HAP-1 (cell line): ENCODE measurements at regions not wholly inside any gene's neighbourhood (a gene's known extent, or its start where the extent isn't known, plus 50 kb on each side); places are given as distances from the start of the nearest gene placed in this dataset.

Experiments
- DNase-seq, 2 experiments: peaks; one replicate each; pipeline ENCODE4 v3.0.0-alpha.2; 2016 to 2020; ENCODE audit warnings: low spot score in 2 of 2
- H3K27me3 ChIP-seq: fragments of 250-450 bp; sonication (Bioruptor Pico); 2 replicates; pipeline ENCODE4 v1.5.1; 2020; ENCODE audit warnings: low read depth, mild to moderate bottlenecking, moderate library complexity
- H3K36me3 ChIP-seq: fragments of 250-450 bp; sonication (Bioruptor Pico); replicated peaks from 2 replicates; pipeline ENCODE4 v1.5.1; 2020; ENCODE audit warnings: mild to moderate bottlenecking
- H3K4me1 ChIP-seq: fragments of 250-450 bp; sonication (Bioruptor Pico); 2 replicates; pipeline ENCODE4 v1.5.1; 2020; ENCODE audit warnings: mild to moderate bottlenecking
- H3K4me3 ChIP-seq: fragments of 250-450 bp; sonication (Bioruptor Pico); 2 replicates; pipeline ENCODE4 v1.5.1; 2020; ENCODE audit warnings: mild to moderate bottlenecking, moderate library complexity
- H3K9me3 ChIP-seq: fragments of 250-450 bp; sonication (Bioruptor Pico); 2 replicates; pipeline ENCODE4 v1.5.1; 2020; ENCODE audit warnings: mild to moderate bottlenecking, moderate library complexity
- in situ Hi-C: fragments of 300-500 bp; cut with MboI; formaldehyde crosslinking; loops from 3 replicates; pipeline ENCODE4 v1.14.3; 2020; ENCODE audit warnings: low sequenced_read_pairs, inconsistent platforms, mixed read lengths

- no peak for DNase-seq
- in situ Hi-C loops: no loop called here
- no peaks in the 10 kb centered on the region for H3K4me1 ChIP-seq
- H3K4me3 ChIP-seq: no peak overlapping the region
- no peaks in the 10 kb centered on the region for H3K36me3 ChIP-seq
- H3K9me3 ChIP-seq: no peaks in the 10 kb centered on the region
- H3K27me3 ChIP-seq: no peaks in the 10 kb centered on the region
Observed at GRCh38 chr6:106757267-106757666, 127.9 kb downstream of the QRSL1 start.

GRCh38 chr6:106754215-106754614 lies 124.8 kb downstream of the QRSL1 start:
- Histone ChIP-seq H3K4me1 (no peaks in the 10 kb centered on the region), H3K9me3 (no peaks in the 10 kb centered on the region), H3K4me3 (no peak overlapping the region), H3K36me3 (no peaks in the 10 kb centered on the region), H3K27me3 (no peaks in the 10 kb centered on the region)
- no peak for DNase-seq
- in situ Hi-C loops: no loop called here

- no peak for DNase-seq
- Histone ChIP-seq H3K4me1 (no peaks in the 10 kb centered on the region), H3K9me3 (no peaks in the 10 kb centered on the region), H3K27me3 (no peaks in the 10 kb centered on the region), H3K36me3 (no peaks in the 10 kb centered on the region), H3K4me3 (no peak overlapping the region)
- in situ Hi-C loops: no loop called here
Observed at GRCh38 chr6:106752641-106753040, 123.3 kb downstream of the QRSL1 start.

DNA sequence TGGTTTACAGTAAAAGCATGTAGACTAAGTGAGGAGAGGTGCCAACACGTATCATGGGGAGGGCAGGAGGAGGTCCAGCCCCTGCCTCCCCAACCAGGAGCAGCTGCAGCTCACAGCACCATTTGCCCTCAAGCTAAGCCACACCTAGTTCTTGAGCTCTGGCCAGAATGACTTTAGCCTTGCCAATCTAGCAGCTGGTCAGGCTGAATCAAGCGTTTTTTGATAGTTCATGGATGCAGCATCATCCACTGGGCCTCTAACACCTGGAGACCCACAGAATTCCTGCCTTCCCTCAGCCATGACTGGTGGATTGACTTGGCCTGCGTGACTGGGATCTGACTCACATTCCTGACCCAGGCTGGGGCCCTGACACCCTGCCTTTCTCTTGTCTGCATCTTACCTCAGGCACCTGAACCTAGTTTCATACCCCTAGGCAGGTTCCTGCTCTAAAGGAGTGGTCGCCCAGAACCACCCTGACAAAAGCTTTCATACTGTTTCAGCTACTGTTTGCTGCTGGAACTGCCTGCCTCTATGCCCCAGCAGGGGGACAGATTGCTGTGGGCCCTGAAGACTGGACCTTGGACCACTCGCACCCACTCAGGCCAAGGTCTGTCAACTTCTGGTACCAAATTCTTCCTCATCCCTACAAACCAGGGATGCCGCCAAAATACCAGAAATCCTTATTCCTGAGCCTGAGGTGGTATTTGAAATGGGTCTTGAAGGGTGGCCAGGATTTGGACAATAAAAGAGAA lies 122.3 kb downstream of the QRSL1 start:
- Histone ChIP-seq H3K9me3 (no peaks in the 10 kb centered on the region), H3K27me3 (no peaks in the 10 kb centered on the region), H3K4me1 (no peaks in the 10 kb centered on the region), H3K4me3 (no peak overlapping the region), H3K36me3 (no peaks in the 10 kb centered on the region)
- in situ Hi-C loops: no loop called here
- no peak for DNase-seq

GRCh38 chr6:106750946-106751345 lies 121.6 kb downstream of the QRSL1 start:
- no peaks in the 10 kb centered on the region for H3K36me3 ChIP-seq
- in situ Hi-C loops: no loop called here
- H3K27me3 ChIP-seq: no peaks in the 10 kb centered on the region
- H3K4me3 ChIP-seq: no peak overlapping the region
- H3K9me3 ChIP-seq: no peaks in the 10 kb centered on the region
- no peak for DNase-seq
- H3K4me1 ChIP-seq: no peaks in the 10 kb centered on the region

GRCh38 chr6:106750142-106750918 lies 121.0 kb downstream of the QRSL1 start:
- in situ Hi-C loops: no loop called here
- no peak for DNase-seq
- no peaks in the 10 kb centered on the region for H3K4me1 ChIP-seq
- H3K9me3 ChIP-seq: no peaks in the 10 kb centered on the region
- no peak overlapping the region for H3K4me3 ChIP-seq
- no peaks in the 10 kb centered on the region for H3K36me3 ChIP-seq
- no peaks in the 10 kb centered on the region for H3K27me3 ChIP-seq

DNA sequence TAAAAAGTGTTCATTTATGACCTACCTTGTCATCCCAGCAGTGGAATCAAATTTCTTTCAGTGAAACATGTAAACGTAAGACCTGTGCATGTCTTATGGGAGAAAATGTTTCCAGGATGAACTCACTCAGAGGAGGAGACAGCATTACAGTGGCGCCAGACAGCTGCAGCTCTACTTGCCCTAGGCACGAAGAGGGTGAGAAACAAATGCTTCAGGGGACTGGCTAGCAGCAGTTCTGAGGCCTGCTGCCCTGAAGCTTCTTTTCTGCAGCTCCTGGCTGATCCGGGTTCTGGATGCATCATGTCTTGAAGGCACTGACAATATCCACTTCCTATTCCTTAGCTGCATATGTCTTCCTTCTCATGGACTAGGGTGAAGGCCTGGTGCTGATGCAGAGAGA lies 120.2 kb downstream of the QRSL1 start:
- no peak for DNase-seq
- Histone ChIP-seq H3K9me3 (no peaks in the 10 kb centered on the region), H3K36me3 (no peaks in the 10 kb centered on the region), H3K27me3 (no peaks in the 10 kb centered on the region), H3K4me1 (no peaks in the 10 kb centered on the region), H3K4me3 (no peak overlapping the region)
- in situ Hi-C loops: no loop called here

DNA sequence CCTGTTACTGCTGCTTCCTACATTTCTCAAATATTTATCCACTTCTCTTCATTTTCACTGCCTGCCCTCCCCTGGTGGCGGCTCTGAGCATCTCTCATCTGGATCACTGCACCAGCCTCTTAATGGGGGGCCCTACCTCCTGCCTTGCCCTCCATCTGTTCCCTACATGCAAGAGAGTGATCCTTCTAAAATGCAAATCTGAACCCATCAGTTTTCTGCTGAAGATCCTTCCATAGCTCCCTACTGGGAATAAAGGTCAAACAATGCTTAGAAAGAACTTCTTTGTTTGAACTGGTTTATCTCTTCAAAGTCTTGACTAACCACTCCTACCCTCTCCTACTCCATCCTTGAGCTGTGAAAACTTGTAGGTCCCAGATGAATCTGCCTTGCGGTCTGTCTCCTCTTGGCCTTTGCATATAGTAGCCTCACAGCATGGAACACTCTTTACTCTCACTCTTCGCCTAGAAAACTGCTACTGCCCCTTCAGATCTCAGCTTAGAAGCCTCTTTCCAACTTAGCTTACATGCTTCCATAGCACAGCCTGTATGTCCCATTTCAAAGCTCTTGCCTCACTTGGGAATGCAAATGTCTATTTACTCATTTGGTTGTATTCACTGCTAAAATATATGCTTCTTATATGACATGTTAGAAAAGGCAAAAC lies 119.3 kb downstream of the QRSL1 start:
- peaks cover under 1% of the 10 kb centered on the region; the same call in 1 of the 2 replicates for H3K9me3 ChIP-seq
- no peaks in the 10 kb centered on the region for H3K4me1 ChIP-seq
- H3K27me3 ChIP-seq: no peaks in the 10 kb centered on the region
- H3K36me3 ChIP-seq: no peaks in the 10 kb centered on the region
- in situ Hi-C loops: no loop called here
- DNase-seq: no peak
- H3K4me3 ChIP-seq: no peak overlapping the region

DNA sequence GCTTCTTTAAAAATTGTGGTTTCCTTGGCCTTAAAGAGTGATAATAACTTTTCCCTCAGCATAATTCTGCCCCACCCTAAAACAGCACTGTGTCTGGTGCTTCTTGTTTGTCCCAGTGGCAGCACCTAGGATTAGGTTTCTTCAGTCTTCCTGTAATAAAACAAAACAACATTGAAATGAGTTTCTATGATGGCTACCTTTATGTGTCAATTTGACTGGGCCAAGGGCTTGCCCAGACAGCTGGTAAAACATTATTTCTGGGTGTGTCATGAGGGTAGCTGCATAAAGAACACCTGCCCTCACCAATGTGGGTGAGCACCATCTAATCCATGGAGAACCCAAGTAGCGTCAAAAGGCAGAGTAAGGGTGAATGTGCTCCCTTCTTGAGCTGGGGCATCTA lies 117.8 kb downstream of the QRSL1 start:
- DNase-seq: no peak
- H3K4me1 ChIP-seq: no peaks in the 10 kb centered on the region
- no peaks in the 10 kb centered on the region for H3K27me3 ChIP-seq

DNA sequence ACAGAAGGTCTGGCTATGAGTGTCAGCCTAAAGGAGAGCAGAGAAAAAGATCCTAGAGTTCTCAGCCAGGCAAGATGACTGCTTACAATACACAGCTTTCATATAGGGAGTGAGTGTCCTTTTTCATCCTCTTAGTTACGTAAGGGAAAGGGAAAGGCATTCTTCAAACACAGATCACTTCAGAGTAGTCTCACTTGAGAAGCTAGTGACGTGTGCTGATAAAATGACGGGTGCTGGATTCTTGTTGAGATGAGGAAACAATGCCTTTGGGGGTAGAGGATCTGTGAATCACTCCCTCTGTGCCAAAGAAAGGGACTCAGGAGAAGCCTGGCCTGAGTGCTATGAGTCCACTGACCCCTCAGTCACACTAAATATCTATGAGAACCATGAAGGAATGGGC lies 117.3 kb downstream of the QRSL1 start:
- Histone ChIP-seq H3K4me1 (no peaks in the 10 kb centered on the region), H3K4me3 (no peak overlapping the region)

More for the DNA sequence above, 117.8 kb downstream of the QRSL1 start:
- in situ Hi-C loops: no loop called here
- no peak overlapping the region for H3K4me3 ChIP-seq
- H3K9me3 ChIP-seq: peaks cover 5% of the 10 kb centered on the region; the same call in 1 of the 2 replicates
- H3K36me3 ChIP-seq: no peaks in the 10 kb centered on the region

DNA sequence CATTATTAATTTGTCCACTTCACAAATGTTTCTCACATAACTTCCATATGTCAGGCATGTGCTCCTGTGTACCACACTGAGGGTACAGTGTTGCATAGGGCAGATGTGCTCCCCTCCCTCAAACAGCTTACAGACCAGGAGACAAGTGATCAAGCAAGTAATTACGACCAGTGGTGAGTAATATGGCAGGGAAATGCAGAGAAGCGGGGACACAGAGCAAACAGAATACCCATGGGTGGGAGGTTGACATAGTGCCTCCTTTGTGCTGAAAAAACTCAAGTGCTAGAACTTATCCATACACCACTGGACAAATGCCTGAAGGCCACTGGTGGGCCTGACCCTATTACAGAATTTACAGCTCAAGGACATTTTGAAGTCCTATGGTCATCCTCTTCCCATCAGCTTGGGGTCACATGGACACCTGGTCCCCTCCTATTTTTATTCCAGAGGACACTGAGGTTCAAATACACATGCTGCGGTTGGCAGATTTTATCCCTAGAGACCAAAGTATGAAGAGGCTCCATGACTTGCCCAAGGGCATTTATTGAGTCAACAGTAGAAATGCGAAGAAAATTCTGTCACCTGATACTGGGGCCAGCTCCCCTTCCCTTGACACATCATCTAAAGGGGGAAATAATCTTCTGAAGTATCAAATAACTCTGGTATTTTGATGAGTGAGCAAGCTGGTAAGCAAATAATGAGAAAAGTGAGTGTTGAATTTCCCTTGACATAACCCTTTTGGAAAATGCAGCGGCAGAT lies 116.6 kb downstream of the QRSL1 start:
- in situ Hi-C loops: no loop called here
- Histone ChIP-seq H3K27me3 (no peaks in the 10 kb centered on the region), H3K4me1 (no peaks in the 10 kb centered on the region), H3K36me3 (no peaks in the 10 kb centered on the region), H3K4me3 (no peak overlapping the region), H3K9me3 (peaks cover 5% of the 10 kb centered on the region; the same call in 1 of the 2 replicates)
- DNase-seq: no peak

More for the DNA sequence above, 117.3 kb downstream of the QRSL1 start:
- H3K36me3 ChIP-seq: no peaks in the 10 kb centered on the region
- H3K9me3 ChIP-seq: peaks cover 5% of the 10 kb centered on the region; the same call in 1 of the 2 replicates
- no peaks in the 10 kb centered on the region for H3K27me3 ChIP-seq
- in situ Hi-C loops: no loop called here
- no peak for DNase-seq

DNA sequence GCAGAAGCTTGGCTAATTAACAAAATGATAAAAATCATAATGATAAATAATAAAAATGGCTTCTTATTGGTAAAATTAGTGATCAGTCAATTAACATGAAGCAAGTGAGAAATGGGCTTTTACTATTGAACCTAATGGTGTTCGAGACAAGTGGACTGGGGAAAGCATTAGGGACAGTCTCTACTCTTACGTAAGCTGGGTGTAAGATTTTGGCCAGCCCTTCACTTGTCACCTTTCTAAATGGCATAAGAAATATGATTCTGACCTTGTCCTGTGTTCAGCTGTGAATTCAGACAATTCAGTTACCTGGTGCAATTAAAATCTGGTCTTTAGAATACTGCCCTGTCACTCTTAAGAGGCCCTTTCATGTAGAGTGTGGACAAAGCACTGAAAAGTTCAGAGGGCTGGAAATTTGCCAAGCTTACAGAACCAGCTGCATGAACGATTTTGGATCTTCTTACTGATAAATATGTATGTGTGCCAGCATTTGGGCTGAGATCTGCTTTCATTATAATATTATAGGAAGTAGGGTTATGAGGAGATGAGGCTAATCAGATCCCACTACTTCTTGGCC lies 115.9 kb downstream of the QRSL1 start:
- H3K4me3 ChIP-seq: no peak overlapping the region
- H3K4me1 ChIP-seq: no peaks in the 10 kb centered on the region
- in situ Hi-C loops: no loop called here
- H3K27me3 ChIP-seq: no peaks in the 10 kb centered on the region
- no peak for DNase-seq
- no peaks in the 10 kb centered on the region for H3K36me3 ChIP-seq
- peaks cover 5% of the 10 kb centered on the region; the same call in 1 of the 2 replicates for H3K9me3 ChIP-seq

- H3K27me3 ChIP-seq: no peaks in the 10 kb centered on the region
- no peak for DNase-seq
- H3K9me3 ChIP-seq: peaks cover 5% of the 10 kb centered on the region; the same call in 1 of the 2 replicates
- H3K4me1 ChIP-seq: no peaks in the 10 kb centered on the region
- no peak overlapping the region for H3K4me3 ChIP-seq
- no peaks in the 10 kb centered on the region for H3K36me3 ChIP-seq
- in situ Hi-C loops: no loop called here
Observed at GRCh38 chr6:106744781-106745180, 115.4 kb downstream of the QRSL1 start.
